AG09309 (cell line): ENCODE measurements at regions not wholly inside any gene's neighbourhood (a gene's known extent, or its start where the extent isn't known, plus 50 kb on each side); places are given as distances from the start of the nearest gene placed in this dataset.

Source experiments
- DNase-seq: peaks from one replicate; pipeline ENCODE4 v3.0.0-alpha.2; 2010; ENCODE audit warnings: low read depth
- H3K4me3 ChIP-seq: 2 replicates; pipeline ENCODE4 v1.5.1; 2011; ENCODE audit warnings: mild to moderate bottlenecking, low read depth, low read length, moderate library complexity; ENCODE audit not compliant: control insufficient read depth
- TF ChIP-seq, protein P1 (sequence below): IDR thresholded peaks from 2 replicates; pipeline ENCODE4 v1.5.1; 2011; ENCODE audit warnings: mild to moderate bottlenecking, low read depth, low read length, inconsistent platforms; ENCODE audit not compliant: insufficient read depth, control insufficient read depth; ENCODE audit errors: missing control alignments

DNA sequence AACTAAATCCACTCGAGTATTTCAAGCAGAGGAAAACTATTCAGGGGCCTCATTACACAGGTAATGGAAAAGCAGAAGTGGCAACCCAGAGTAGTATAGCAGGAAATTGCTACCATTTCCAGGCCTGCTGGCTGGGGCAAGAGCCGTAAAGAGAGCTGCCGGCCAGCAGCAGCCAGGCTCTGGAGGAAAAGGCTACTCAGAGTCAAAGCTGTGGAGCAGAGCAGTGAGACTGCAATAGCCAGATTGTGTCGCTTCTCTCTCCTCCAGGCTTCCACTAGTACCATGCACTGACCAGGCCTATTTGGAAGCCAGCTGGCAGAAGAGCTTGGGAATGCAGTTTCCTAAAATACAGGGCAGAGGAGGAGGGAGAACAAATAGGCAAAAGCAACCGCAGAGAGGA lies 155.5 kb downstream of the OMA1 start:
- no peak overlapping the region for H3K4me3 ChIP-seq
- no peak for DNase-seq
- TF ChIP-seq, protein P1, sequence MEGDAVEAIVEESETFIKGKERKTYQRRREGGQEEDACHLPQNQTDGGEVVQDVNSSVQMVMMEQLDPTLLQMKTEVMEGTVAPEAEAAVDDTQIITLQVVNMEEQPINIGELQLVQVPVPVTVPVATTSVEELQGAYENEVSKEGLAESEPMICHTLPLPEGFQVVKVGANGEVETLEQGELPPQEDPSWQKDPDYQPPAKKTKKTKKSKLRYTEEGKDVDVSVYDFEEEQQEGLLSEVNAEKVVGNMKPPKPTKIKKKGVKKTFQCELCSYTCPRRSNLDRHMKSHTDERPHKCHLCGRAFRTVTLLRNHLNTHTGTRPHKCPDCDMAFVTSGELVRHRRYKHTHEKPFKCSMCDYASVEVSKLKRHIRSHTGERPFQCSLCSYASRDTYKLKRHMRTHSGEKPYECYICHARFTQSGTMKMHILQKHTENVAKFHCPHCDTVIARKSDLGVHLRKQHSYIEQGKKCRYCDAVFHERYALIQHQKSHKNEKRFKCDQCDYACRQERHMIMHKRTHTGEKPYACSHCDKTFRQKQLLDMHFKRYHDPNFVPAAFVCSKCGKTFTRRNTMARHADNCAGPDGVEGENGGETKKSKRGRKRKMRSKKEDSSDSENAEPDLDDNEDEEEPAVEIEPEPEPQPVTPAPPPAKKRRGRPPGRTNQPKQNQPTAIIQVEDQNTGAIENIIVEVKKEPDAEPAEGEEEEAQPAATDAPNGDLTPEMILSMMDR: no peak

DNA sequence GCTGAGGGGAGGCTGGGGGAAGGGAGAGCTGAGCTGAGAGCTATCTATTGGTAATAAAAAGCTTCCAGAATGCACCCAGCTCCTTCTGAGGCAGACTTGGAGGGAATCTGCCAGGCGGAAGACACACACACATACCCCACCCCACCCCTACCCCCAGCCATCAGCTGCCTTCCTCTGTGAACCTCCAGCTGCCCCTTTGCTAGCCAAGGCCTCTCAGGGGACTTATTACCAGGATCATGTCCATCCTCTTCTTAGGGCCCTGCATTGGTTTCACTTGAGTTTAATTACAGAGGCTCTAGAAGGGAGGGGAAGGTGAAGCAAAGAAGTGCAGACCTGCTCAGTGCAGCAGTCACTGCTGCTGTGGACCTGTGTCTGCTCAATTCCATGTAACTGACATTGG lies 156.4 kb downstream of the OMA1 start:
- H3K4me3 ChIP-seq: no peak overlapping the region
- TF ChIP-seq, protein P1: no peak
- DNase-seq: no peak

DNA sequence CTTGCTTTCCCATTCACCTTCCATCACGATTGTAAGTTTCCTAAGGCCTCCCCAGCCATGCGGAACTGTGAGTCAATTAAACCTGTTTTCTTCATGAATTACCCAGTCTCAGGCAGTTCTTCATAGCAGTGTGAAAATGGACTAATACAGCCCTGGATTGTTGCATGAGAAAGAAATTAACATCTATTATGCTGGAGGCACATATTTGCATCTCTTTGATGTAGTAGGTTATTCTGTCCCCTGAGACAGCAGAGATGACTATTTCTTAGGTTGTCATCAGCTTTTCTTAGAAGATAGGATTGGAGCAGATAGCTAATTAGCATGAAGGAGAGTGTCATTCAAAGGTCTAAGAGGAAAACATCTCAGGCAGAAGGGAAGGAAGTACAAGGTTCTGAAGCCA lies 166.2 kb downstream of the OMA1 start:
- DNase-seq: no peak

DNA sequence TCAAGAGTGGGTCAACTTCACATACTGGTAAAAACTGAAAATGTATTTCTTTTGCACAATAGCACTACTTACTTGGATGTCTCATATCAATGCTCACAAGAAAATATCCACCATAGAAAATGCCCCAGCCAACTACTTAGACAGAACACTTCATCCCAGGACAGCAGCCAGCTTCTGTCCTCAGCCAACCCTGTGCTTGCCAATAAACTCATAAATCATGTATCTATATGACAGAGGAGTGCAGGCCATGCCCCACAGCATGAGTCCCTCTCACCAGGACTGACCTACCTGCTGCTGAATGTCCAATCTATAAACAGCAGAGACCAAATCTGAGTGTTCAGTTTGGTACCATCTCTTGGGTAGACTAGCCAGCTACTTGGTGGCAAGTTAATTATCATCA lies 179.3 kb downstream of the OMA1 start:
- TF ChIP-seq, protein P1: no peak
- no peak for DNase-seq
- H3K4me3 ChIP-seq: no peak overlapping the region

More for the DNA sequence above, 166.2 kb downstream of the OMA1 start:
- no peak overlapping the region for H3K4me3 ChIP-seq
- TF ChIP-seq, protein P1: no peak

DNA sequence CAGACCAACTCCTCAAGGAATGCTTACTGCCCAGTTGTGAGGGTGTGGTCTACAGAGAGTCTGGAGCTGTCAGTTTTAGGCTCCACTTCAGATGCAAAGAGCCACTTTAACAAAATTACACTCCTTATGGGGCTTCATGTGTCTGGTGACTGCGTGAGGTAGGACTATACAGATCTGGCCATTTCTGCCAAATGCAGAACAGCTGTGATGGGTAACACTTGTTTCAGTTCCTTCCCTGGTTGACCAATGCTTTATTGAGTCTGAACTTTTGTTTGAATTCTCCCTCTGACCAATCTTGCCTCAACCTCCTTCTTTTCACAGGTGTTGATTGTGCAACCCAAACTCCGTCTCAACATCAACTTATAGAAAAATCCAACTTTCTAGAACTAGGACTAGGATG lies 181.2 kb downstream of the OMA1 start:
- no peak for DNase-seq
- H3K4me3 ChIP-seq: no peak overlapping the region
- TF ChIP-seq, protein P1: no peak

DNA sequence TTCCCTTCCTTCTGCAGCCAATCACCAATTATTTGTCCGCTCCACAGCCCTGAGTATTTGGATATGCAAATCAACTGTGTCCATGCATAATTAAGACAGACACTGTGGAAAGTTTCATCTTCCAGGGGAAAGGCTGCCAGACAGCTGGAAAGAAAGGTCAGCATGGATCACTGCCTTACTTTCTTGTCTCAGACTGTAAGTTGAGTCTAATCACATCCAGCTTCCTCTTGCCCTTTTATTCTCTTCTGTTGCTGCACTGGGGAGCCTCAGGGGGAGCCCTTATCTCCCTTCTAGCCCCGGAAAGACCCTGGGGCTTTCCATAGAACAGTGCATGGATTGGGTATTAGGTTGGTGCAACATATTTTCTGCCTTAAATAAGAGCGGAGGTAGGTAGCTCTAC lies 182.9 kb downstream of the OMA1 start:
- DNase-seq: no peak
- H3K4me3 ChIP-seq: no peak overlapping the region
- TF ChIP-seq, protein P1: no peak

DNA sequence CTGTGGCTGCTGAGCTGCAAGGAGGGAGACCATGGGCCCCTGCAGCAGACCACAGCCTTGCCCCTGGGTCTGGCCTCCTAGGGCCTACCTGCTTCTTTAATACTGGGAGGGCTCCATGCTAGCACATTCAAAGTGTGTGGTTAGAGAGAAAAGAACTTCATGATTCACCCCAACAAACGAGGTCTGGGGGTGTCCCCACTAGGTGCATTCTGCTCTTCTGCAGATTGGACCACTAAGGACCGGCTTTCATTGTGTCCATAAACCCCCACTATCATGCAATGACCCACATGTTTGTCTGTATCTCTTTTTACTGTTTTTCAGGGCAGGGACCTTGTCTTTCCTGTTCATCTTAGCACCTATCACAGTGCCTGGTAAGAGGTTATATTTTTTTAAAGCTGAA lies 185.4 kb downstream of the OMA1 start:
- no peak overlapping the region for H3K4me3 ChIP-seq
- no peak for DNase-seq
- TF ChIP-seq, protein P1: no peak
